ENCODE measurements at regions not wholly inside any gene's neighbourhood (a gene's known extent, or its start where the extent isn't known, plus 50 kb on each side); places are given as distances from the start of the nearest gene placed in this dataset.
"Not testable (repeated sequence)": the region's sequence is repeated elsewhere in the genome, so short reads cannot be mapped to it uniquely, and the experiment has no call there.

DNA sequence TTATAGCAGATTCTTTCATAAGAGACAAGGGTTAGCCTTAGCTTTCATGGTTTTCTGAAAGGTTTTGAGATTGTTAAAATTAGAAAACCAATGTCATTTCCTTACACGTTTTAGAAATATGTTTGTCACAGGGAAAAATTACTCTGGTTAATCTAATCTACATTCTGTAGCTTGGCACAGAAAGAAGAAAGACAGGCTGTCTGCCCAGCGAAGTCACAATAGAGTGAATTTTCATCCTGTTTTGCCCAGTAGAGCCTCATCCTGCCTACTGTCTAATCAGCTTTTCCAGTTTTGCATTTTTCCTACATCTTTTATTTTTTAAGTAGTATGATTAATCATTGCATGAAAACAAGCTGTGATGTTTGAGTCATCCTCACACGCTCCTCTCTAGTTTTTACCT is 688.8 kb downstream of the MTRR start:
- ATAC-seq (no peak), DNase-seq (no peak)
- Mint-ChIP-seq H3K4me3 (no peak overlapping the region), H3K9me3 (peaks cover 11 to 37% (median 18%) of the 10 kb centered on the region in 9 donors), H3K27ac (no peak overlapping the region), H3K27me3 (peaks cover 0 to 2% (median 0%) of the 10 kb centered on the region in 5 donors), H3K36me3 (peaks cover 0 to 12% (median 0%) of the 10 kb centered on the region in 3 donors), H3K4me1 (no peaks in the 10 kb centered on the region)
- POLR2A ChIA-PET, result no interaction called here

DNA sequence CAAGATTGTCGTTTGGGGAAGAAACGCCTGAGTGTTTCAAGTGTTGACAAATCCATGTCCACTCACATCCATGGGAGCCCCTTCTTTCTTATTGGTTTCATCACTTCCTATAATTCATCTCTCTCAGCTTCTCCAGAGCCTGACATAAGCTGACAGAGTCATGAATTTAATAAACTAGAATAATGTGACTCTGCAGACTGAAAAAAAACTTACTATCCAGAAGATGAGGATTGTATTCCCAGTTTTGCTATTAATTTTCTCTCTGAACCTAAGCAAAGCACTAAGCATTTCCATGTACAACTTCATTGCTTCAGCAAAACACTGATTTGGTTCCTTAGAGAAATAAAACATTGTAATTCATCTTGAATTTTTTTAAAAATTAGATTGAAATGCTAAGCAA is 691.8 kb downstream of the MTRR start:
- POLR2A ChIA-PET, result no interaction called here
- H3K4me1 Mint-ChIP-seq, result no peaks in the 10 kb centered on the region
- DNase-seq, result no peak
- H3K4me3 Mint-ChIP-seq, result no peak overlapping the region
- ATAC-seq, result no peak
- H3K9me3 Mint-ChIP-seq, result peaks cover 0 to 16% (median 4%) of the 10 kb centered on the region in 9 donors
- no peaks in the 10 kb centered on the region for H3K36me3 Mint-ChIP-seq
- peaks cover 0 to 2% (median 0%) of the 10 kb centered on the region in 5 donors for H3K27me3 Mint-ChIP-seq
- H3K27ac Mint-ChIP-seq, result no peak overlapping the region

DNA sequence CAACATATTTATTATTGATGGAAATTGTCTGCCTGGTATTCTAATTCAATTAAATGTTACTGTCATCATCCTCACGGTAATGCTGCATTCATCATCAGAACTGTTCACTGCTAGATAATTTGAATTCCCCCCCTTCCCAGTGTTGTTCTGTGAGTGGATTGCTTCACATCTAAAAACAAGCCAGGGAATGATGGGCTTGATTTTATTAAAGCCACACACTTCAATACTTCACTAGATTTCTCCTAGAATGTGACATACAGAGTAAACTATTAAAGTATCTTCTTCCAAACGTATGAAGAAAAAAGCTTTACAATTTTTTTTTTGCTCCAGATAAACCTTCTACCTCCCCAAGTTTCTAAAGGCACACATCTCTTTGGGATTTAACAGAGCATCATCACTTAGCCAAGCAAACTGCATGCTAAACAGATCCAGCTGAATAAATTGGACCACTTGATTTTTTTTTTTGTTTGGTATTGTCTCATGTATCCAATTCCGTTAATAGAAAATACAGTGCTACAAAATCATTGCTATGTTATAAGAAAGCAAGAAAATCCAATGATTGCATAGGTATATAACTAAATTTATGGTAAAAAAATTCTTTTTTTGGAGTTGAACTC is 692.4 kb downstream of the MTRR start:
- Mint-ChIP-seq H3K4me1 (no peaks in the 10 kb centered on the region), H3K36me3 (no peaks in the 10 kb centered on the region), H3K9me3 (peaks cover 0 to 13% (median 0%) of the 10 kb centered on the region in 9 donors), H3K27me3 (peaks cover 0 to 2% (median 0%) of the 10 kb centered on the region in 5 donors), H3K4me3 (no peak overlapping the region), H3K27ac (no peak overlapping the region)
- DNase-seq (no peak), ATAC-seq (no peak)
- POLR2A ChIA-PET, result no interaction called here

DNA sequence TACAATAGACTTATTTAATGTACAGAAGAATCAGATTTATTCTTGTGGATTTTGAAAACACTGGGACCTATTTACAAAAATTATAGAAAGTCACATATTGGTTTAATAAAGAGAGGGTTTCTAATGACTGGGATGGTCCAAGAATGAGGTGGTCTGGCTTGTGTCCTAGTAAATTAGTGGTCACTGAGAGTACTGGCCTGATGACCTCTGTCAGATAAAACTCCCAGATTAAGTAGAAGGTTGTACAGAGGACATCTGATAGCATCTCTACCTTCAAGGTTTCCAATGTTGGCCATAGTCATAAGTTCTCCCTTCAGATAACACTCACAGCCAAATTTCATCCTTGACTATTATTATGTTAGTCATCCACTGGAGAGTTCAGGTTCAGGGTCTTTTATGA is 692.9 kb downstream of the MTRR start:
- Mint-ChIP-seq H3K27ac (no peak overlapping the region), H3K9me3 (peaks cover 0 to 13% (median 0%) of the 10 kb centered on the region in 9 donors), H3K4me1 (no peaks in the 10 kb centered on the region), H3K4me3 (no peak overlapping the region), H3K27me3 (peaks cover 0 to 2% (median 0%) of the 10 kb centered on the region in 5 donors), H3K36me3 (no peaks in the 10 kb centered on the region)
- POLR2A ChIA-PET, result no interaction called here
- DNase-seq (no peak), ATAC-seq (no peak)

DNA sequence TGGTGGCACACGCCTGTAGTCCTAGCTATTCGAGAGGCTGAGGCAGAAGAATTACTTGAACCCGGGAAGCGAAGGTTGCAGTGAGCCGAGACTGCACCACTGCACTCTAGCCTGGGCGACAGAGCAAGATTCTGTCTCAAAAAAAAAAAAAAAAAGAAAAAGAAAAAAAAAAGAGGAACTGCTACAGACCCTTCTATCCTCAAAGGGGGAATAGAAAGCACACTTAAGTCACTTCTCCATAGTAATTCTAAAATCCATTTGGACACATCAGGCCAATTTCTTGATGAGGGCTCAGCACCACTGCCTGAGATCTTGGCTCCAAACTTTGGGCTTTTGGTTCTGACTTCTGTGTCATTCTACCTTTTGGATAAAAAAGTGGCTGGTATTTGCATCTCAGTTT is 694.6 kb downstream of the MTRR start:
- DNase-seq, H3K4me3 Mint-ChIP-seq, POLR2A ChIA-PET, H3K27me3 Mint-ChIP-seq, ATAC-seq, H3K4me1 Mint-ChIP-seq, H3K36me3 Mint-ChIP-seq, H3K27ac Mint-ChIP-seq: not testable (repeated sequence)
- peaks cover 0 to 13% (median 0%) of the 10 kb centered on the region in 9 donors for H3K9me3 Mint-ChIP-seq

DNA sequence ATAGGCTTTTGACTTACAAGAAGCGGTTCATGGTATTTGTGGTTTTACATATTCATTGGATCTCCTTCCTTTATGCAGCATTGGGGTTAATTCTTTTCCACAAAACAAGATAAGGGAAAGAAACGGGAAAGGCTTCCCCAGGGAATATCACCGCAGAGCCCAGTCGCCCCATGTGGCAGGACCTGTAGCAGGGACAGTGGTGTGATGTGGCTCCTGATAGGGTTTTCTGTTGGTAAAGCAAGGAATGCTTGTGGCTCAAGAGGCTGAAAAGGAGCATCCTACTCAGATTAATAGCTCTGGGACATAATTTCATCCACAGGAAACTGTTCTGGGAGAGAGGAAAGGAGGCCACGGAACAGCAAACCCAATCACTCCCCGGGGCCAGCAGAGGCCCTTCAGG is 699.9 kb downstream of the MTRR start:
- Mint-ChIP-seq H3K9me3 (peaks cover 0 to 4% (median 0%) of the 10 kb centered on the region in 9 donors), H3K4me3 (no peak overlapping the region), H3K4me1 (no peaks in the 10 kb centered on the region), H3K27ac (no peak overlapping the region), H3K36me3 (no peaks in the 10 kb centered on the region), H3K27me3 (no peaks in the 10 kb centered on the region)
- POLR2A ChIA-PET, result no interaction called here
- DNase-seq (no peak), ATAC-seq (no peak)

DNA sequence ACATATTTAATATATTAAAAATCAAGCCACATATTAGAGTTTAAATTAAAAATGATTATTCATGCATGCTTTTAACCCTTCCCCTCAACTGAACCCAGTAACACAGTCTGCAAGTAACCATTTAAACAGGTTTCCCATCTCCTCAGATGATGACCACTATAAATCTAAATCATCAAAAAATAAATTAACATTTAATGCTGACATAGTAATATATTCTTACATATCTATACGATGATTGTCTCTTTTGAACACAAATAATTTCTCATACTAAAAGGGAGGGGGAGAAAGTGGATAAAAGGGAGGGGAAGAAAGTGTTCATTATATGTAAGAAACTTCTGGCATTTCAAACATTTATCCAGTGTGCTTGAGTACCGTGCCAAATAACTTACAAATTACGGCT is 701.6 kb downstream of the MTRR start:
- Mint-ChIP-seq H3K27ac (no peak overlapping the region), H3K9me3 (peaks cover 0 to 6% (median 0%) of the 10 kb centered on the region in 9 donors), H3K4me3 (no peak overlapping the region), H3K36me3 (no peaks in the 10 kb centered on the region), H3K4me1 (no peaks in the 10 kb centered on the region), H3K27me3 (no peaks in the 10 kb centered on the region)
- POLR2A ChIA-PET, result no interaction called here
- DNase-seq, result no peak
- no peak for ATAC-seq

DNA sequence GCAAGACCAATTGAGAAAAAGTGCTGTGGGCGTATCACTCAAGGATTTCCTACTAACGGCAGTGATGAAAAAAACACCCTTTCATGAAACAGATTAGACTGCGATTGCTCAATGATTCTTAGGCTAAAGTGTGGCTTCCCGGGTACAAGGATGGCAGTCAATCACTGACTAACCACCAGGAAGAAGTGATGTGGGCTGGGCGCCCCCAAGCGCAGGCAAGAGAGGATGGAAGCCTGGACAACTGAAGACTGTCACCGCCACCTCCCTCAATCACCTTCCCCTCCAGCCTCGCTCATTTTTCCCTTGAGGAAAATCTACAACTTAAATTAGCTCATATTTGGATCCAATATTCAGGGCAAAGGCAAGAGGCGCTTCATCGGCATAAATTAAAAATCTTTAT is 707.2 kb downstream of the MTRR start:
- no peaks in the 10 kb centered on the region for H3K36me3 Mint-ChIP-seq
- POLR2A ChIA-PET, result no interaction called here
- no peak for DNase-seq
- H3K27me3 Mint-ChIP-seq, result peaks cover 0 to 4% (median 0%) of the 10 kb centered on the region in 5 donors
- no peak for ATAC-seq
- no peak overlapping the region for H3K27ac Mint-ChIP-seq
- no peak overlapping the region for H3K4me3 Mint-ChIP-seq
- peaks cover 0 to 6% (median 0%) of the 10 kb centered on the region in 9 donors for H3K9me3 Mint-ChIP-seq
- no peaks in the 10 kb centered on the region for H3K4me1 Mint-ChIP-seq

DNA sequence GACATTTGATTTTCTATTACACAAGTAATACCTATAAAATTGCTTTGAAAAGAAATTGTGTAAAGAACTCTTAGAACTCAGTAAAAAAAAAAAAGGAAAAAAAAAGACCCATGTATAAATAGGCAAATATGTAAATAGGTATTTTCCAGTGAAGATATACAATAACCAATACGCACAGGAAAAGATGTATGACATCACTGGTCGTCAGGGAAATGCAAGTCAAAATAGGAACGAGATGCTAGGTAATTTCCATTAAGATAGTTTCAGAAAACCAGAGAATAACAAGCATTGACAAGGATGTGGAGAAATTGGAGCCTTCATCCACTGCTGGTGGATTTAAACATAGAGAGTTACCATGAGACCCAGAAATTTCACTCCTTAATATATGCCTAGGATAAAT is 708.8 kb downstream of the MTRR start:
- Mint-ChIP-seq H3K4me3 (no peak overlapping the region), H3K4me1 (no peaks in the 10 kb centered on the region), H3K36me3 (no peaks in the 10 kb centered on the region), H3K27ac (no peak overlapping the region), H3K9me3 (peaks cover 0 to 6% (median 2%) of the 10 kb centered on the region in 9 donors), H3K27me3 (peaks cover 0 to 9% (median 2%) of the 10 kb centered on the region in 5 donors)
- ATAC-seq (no peak), DNase-seq (no peak)
- POLR2A ChIA-PET, result no interaction called here

DNA sequence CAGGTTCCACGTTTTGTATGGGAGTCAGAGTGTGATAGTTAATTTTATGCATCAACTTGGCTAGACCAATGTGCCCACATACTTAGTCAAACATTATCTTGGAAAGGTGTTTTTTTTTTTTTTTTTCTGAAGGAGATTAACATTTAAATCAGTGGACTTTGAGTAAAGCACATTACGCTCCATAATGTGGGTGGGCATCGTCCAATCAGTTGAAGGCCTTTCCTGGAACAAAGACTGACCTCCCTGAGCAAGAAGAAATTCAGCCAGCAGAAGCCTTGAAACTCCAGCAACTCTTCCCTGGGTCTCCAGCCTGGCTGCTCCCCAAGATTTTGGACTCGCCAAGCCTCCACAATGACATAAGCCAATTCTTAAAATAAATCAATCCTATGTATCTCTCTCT is 711.4 kb downstream of the MTRR start:
- H3K36me3 Mint-ChIP-seq, result no peaks in the 10 kb centered on the region
- no peak overlapping the region for H3K27ac Mint-ChIP-seq
- no peaks in the 10 kb centered on the region for H3K4me1 Mint-ChIP-seq
- ATAC-seq, result no peak
- peaks cover 0 to 6% (median 2%) of the 10 kb centered on the region in 9 donors for H3K9me3 Mint-ChIP-seq
- no peak for DNase-seq
- peaks cover 0 to 9% (median 2%) of the 10 kb centered on the region in 5 donors for H3K27me3 Mint-ChIP-seq
- no peak overlapping the region for H3K4me3 Mint-ChIP-seq
- POLR2A ChIA-PET, result no interaction called here

DNA sequence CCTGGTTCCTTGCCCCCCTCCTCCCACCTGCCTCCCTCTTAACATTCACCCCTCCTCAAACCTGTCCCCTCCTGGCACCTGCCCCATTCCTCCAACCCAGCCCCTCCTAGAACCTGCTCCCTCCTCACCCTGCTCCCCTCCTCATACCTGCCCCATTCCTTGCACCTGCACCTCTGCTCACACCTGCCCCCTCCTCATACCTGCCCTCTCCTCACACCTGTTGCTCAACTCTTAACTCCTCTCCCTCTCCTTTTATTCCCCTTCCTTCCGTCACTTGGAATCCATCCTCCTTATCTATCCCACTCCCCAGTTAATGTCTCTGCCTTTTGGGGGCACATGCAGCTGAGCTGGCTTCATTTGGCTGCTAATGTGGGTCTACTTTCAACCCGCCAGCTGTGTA is 712.1 kb downstream of the MTRR start:
- Mint-ChIP-seq H3K27ac (no peak overlapping the region), H3K4me1 (no peaks in the 10 kb centered on the region), H3K9me3 (peaks cover 0 to 6% (median 2%) of the 10 kb centered on the region in 9 donors), H3K4me3 (no peak overlapping the region), H3K36me3 (no peaks in the 10 kb centered on the region), H3K27me3 (peaks cover 0 to 9% (median 2%) of the 10 kb centered on the region in 5 donors)
- DNase-seq (no peak), ATAC-seq (no peak)
- POLR2A ChIA-PET, result no interaction called here

DNA sequence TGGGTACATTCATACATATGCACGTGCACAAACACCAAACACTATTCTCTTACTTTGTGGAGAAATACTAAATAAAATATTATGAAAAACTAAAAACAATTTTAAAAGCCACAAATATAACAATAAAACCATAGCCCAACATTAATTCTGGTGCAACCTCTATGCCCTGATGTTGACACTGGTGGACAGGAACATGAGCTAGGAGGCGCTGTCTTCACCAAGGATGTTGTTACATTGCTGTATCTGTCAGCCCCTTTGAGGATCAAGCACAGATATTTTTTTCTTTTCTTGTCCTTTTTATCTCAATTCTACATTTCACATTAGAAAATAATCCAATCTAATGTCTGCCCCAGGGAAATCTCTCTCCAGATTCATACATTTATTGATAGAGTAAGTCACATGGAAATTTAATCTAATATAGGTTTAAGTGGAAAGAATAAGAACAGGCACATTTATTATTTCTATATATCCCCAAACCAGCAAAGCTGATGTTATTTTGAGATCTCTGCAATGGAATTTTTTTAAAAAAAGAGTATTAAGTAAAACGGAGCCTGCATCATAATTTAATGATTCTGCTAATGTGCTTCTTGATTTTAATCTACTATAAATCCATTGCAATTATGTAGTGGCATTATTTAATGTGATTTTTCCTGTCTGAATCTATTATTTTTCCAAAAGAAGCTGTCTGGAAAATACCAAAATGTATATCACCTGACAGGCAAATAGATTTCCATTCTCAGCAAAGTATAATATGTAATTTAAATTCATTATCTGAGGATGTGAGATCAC is 716.5 kb downstream of the MTRR start:
- Mint-ChIP-seq H3K9me3 (peaks cover 0 to 9% (median 2%) of the 10 kb centered on the region in 9 donors), H3K4me1 (no peaks in the 10 kb centered on the region), H3K36me3 (no peaks in the 10 kb centered on the region), H3K4me3 (no peak overlapping the region), H3K27me3 (peaks cover 0 to 9% (median 2%) of the 10 kb centered on the region in 5 donors), H3K27ac (no peak overlapping the region)
- POLR2A ChIA-PET, result no interaction called here
- DNase-seq (no peak), ATAC-seq (no peak)

DNA sequence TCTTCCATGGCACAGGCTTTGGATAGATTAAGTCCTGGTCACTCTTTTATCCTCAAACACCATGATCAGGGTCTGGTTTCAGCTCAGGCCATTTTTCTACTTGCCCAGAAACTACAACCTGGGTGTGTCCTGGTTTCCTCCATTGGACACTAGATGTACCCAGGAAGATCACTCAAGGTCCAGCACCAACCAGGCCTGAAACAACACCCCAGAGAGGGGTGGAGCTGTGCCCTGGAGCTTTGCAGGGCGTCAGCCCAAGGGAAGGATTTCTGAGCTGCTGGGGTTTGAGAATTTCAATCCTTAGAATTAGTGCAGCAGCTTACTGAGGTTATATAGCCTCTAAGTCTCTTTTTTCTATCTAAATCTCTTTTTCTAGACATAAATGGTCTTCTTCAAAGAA is 722.0 kb downstream of the MTRR start:
- POLR2A ChIA-PET, result no interaction called here
- Mint-ChIP-seq H3K27ac (no peak overlapping the region), H3K4me3 (no peak overlapping the region), H3K27me3 (no peaks in the 10 kb centered on the region), H3K4me1 (no peaks in the 10 kb centered on the region), H3K36me3 (no peaks in the 10 kb centered on the region), H3K9me3 (peaks cover 0 to 9% (median 2%) of the 10 kb centered on the region in 9 donors)
- ATAC-seq (no peak), DNase-seq (no peak)

Data from naive thymus-derived CD8-positive, alpha-beta T cell (primary cell).